Peyer's patch (tissue), 4 donors: ENCODE measurements at regions not wholly inside any gene's neighbourhood (a gene's known extent, or its start where the extent isn't known, plus 50 kb on each side); places are given as distances from the start of the nearest gene placed in this dataset.

Experiments
- CTCF ChIP-seq, 6 experiments: fragments of 450-650 bp in 4 of 6; fragments of 200-600 bp in 2 of 6; sonication (generic) in 1 of 6; IDR thresholded peaks; one replicate each; pipeline ENCODE4 v1.5.1; 2017 to 2019; ENCODE audit warnings: antibody characterized with exemption in 6 of 6, mild to moderate bottlenecking in 3 of 6, moderate library complexity in 1 of 6
- POLR2A ChIP-seq, 2 donors: fragments of 450-650 bp; IDR thresholded peaks; one replicate each; pipeline ENCODE4 v1.5.1; 2017; ENCODE audit warnings: antibody characterized with exemption in 2 of 2, mild to moderate bottlenecking in 2 of 2, moderate library complexity in 2 of 2

- no peak for TF ChIP-seq POLR2A (IDR thresholded peaks at IDR 0.05)
- TF ChIP-seq CTCF (IDR thresholded peaks at IDR 0.05) = no peak
These were observed 381.0 kb downstream of the NOVA1 start for GRCh38 chr14:26216786-26217185.
